GM19395 (cell line): ENCODE measurements at regions not wholly inside any gene's neighbourhood (a gene's known extent, or its start where the extent isn't known, plus 50 kb on each side); places are given as distances from the start of the nearest gene placed in this dataset.

Experiments
- ATAC-seq: cut with Tn5 transposase; IDR thresholded peaks from one replicate; pipeline ENCODE4 v1.9.1; 2021; ENCODE audit warnings: mild to moderate bottlenecking, moderate library complexity; ENCODE audit not compliant: unreplicated experiment

GRCh38 chrX:26411045-26411444, 195.1 kb downstream of the MAGEB5 start:
- no peak for ATAC-seq

DNA sequence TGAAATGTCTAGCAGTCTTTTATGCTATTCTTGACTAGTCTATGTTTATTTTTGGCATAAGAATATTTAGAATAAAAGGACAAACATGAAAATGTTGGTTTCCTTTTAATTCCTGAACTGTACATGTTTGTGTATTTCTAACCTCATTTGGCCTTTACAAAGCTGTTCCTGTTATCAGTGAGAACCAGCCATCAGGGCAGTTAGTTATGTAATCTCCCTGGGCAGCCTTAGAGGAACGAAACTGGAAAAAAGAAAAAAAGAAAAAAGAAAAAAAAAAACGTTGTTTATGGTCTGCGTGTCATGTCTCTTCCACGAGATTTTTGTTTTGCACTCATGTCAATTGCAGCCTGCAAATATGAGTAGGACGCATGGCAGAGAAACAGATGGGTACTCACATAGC, 193.7 kb downstream of the MAGEB5 start:
- ATAC-seq, result no peak

DNA sequence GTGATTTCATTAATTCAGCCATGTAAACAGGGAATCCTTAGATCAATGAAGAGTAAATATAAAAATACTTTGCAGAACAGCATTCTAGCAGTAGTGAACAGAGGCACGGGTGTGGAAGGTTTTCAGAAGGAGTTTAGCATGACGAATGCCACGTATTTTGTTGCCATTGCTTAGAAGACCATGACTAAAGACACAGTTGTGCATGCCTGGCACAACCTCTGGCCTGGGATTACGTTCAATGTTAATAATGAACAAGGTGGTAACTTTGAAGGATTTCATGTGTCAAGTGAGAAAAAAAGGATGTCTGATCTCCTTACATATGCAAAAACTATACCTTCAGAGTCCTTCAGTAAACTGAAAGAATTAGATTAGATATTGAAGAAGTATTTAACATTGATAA, 171.9 kb downstream of the MAGEB5 start:
- ATAC-seq, result no peak

DNA sequence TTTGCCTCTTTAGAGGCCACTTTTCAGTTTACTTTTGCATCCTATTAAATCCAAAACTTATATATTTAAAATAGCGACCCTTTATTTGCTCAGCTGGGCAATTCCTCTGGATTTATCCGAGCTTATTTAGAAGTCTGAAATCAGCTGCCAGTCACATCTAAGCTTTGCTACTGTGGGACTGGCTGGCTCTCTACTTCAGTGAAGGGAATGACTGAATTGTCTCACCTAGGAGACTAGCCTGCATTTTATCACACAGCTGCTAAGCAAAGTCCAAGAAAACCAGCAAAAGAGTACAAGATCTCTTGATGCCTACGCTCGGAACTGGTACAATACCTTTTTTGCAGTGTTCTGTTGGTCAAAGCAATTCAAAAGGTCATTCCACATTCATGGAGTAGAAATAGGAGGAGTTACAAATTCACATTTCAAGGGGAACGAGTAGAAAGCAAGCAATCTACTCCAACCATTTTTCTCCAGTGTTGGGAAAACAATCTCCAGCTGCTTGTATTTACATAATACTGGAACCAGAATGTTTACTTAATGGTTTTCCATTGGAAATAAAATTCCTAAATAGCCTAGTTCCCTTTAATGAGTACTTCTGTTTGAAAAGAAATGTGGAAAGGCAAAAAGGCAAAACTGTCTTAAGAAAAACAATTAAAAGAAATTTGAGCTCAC, 160.2 kb downstream of the MAGEB5 start:
- no peak for ATAC-seq

GRCh38 chrX:26375346-26375745, 159.4 kb downstream of the MAGEB5 start:
- no peak for ATAC-seq

DNA sequence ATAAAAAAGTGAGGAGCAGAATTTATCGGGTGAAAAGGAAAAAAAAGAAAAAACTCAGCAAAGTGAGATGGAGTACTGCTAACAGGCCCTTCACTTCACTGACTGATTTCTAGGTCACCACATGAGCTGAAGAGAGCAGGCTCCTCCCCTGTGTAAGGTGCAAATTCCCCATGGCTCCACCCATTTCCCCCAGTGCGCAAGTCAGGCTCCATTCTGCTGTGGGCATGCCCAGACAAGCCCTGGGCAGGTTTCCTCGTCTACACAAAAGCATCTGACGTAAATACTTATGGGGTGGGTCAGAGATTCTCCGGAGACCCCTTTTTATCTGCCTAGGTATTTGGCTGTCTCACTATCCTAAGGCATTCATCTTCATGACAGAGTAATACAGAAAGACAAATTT, 157.9 kb downstream of the MAGEB5 start:
- ATAC-seq, result no peak

- ATAC-seq, result no peak
These were observed 137.0 kb downstream of the MAGEB5 start for GRCh38 chrX:26352891-26353430.

- no peak for ATAC-seq
These were observed 131.2 kb downstream of the MAGEB5 start for GRCh38 chrX:26347171-26347570.

- ATAC-seq, result no peak
These were observed 118.3 kb downstream of the MAGEB5 start for GRCh38 chrX:26334232-26334631.

DNA sequence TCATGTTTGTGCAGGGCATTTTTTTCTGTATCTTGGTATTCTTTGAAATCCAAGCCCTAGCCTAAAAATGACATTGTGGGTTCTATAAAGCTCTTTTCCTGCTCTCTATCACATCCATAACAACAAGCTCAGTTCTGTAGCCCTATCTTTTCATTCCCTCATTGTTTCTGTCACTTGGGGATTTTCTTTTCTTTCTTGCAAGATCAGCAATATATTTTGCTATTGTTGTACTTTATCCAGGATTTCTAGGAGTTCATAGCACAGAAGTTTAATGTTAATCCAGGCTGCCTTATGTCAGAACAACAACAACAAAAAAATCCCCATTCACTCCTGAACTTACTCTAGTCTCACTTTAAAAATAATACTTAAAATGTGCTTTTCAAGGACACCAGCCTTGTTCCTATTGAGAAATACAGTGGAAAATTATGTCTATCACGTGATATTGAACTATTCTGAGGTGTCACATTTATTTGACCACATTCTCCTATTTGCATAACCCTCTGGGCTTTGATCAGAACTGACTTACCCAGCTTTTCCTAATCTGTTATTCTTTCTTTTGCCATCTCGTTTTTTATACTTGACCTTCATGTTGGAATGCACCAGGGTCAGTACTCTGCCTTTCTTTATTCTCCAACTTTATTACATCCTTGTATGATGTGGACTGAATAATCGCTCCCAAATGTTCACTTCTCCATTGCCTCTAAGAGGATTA, 112.8 kb downstream of the MAGEB5 start:
- no peak for ATAC-seq

- ATAC-seq, result no peak
These were observed 93.3 kb downstream of the MAGEB5 start for GRCh38 chrX:26309262-26309661.

GRCh38 chrX:26295425-26295824, 79.5 kb downstream of the MAGEB5 start:
- no peak for ATAC-seq

GRCh38 chrX:26286836-26287235, 70.9 kb downstream of the MAGEB5 start:
- no peak for ATAC-seq
